ENCODE measurements at regions not wholly inside any gene's neighbourhood (a gene's known extent, or its start where the extent isn't known, plus 50 kb on each side); places are given as distances from the start of the nearest gene placed in this dataset.

DNA sequence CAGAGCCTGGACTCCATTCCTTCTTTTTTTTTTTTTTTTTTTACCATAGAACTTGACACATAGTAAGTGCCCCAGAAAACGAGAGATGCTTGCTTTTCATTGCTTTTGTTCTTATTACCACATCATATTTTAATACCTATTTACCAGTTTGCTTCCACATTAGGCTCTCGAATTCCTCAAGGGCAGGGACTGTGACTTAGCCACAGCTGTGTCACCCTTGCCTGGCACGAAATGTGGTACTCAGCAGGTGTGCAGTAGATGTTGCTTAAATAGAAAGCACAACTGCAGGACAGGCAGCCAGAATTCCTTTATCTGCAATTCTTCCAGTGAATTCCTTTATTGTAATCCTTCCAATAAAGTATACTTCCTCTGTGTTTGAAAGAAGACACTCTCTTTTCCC lies 393.0 kb downstream of the HAPSTR1 start:
- no peak for DNase-seq

- DNase-seq, result no peak
Measured at GRCh38 chr16:9484881-9485280, 393.4 kb downstream of the HAPSTR1 start.

DNA sequence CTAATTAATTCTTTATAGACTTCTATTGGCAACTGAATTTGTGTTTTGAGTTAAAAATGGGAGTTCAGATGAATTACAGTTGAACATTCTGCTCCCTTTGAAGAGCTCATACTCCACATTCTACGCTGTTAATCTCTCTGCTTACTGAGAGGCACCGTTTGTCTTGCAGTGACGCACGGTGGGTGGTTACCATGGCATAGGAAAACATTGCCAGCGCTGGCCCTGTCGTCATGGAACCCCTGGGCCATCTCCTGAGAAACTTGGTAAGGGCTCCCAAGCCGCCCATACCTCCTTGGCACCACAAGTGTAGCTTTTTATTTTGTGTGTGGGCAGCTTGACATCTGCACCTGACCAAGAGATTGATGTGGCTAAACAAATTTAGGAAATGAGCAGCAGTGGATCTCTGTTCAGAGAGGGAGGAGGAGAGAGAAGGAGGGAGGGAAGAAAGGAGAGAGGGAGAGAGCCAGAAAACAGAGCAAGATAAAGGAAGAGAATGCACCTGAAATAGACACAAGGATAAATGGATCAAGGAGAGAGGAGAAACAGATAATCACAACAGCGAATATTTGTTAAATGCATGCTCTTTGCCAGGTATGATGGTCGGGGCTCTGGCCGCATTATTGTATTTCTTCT lies 398.5 kb downstream of the HAPSTR1 start:
- no peak for DNase-seq

DNA sequence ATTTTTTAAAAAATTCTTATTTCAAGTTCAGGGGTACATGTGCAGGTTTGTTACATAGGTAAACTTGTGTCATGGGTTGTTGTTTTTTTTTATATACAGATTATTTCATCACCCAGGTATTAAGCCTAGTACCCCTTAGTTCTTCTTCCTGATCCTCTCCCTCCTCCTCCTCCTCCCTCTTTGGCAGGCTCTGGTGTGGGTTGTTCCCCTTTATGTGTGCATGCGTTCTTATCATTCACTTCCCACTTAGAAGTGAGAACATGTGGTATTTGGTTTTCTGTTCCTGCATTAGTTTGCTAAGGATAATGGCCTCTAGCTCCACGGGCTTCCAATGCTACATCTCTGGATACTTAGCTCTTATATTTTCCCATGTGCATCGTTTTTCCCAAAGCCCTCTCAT lies 404.4 kb downstream of the HAPSTR1 start:
- no peak for DNase-seq

DNA sequence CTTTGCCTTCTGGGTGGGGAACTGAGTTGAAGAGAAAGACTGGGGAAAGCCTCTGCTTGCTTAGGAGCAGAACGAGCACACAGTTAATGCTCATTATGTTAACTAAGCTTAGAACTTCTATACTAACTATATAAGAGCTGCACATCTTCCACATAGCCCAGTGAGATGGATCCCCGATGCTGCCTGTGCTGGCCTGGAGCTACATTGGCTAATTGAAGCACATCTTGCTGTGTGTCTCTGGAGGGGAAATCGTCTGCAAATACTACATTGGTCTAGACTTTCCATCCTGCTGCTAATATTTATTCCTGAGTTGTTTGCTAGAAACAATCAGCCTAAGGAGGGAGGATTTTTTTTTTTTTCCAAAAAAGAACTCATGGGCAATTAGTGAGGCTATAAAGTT lies 406.3 kb downstream of the HAPSTR1 start:
- DNase-seq, result no peak

GRCh38 chr16:9499941-9500593 lies 408.6 kb downstream of the HAPSTR1 start:
- no peak for DNase-seq

DNA sequence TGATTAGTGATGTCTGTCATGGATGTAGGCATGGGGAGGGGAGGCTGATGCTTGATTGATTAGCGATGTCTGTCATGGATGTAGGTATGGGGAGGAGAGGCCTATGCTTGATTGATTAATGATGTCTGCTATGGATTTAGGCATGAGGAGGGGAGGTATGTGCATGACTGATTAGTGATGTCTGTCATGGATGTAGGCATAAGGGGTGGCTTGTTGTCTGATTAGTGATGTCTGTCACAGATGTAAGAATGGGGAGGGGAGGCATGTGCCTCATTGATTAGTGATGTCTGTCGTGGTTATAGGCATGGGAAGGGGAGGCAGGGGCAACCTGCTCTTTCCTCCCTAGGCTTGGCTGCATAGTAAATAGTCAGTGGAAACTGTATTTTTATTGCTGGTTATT lies 409.4 kb downstream of the HAPSTR1 start:
- DNase-seq, result no peak

DNA sequence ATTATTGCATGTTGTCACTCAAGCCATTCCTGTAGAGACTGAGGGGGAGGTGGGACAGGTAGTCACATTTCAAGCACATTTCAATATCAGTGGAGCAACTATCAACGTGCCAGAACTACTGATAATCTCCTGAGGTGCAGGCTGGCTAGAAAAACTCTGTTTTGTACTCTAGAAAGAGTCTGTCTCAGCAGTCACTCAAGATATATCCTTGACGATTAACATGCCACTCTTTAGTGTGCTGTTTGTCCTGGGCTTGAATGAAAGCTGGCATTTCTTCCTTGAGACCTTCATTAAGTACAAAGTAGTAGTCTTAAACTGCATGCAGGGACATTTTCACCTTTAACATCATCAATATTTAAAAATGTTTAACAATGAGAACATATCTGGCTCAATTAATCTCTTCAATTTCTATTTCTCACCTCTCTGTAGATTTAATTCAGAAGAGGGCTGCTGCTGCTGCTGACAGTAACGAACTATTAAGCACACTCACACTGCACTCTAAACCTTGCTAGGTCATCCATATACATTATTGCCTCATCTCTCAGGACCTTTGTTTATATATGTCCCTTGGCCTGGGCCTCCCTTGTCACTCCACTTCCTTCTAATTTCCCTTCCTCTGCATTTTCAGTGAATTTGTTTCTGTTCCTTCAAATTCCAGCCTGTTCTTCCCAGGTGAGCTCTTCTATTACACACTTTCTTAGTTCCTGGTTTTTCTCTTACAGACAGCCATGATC lies 412.0 kb downstream of the HAPSTR1 start:
- DNase-seq, result no peak

DNA sequence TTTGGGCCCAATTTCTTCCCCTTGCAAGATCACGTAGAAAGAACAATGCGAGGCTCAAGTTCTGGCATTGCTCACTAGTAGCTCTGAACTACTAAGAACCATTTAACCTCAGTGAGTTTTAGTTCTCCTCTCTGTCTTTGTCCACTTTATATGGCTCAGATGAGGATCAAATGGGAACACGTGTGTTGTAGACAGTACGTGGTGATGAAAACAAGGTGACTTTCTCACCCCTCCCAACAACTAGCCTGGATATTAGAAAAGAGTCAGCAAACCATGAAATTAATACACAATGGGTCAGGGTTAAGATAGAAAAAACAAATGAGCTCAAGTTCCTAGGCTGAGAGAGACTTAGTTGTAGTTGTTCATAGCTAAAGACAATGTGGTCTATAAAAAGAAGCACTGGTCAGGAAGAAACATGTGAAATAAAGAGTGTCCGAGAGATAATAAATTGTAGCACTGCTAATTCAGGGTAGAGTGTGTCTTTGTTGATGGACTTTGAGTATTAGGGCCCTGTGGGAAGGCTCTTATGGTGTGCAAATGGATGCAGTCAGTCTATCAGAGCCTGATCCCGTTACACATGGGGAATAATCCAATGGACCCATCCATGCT lies 417.0 kb downstream of the HAPSTR1 start:
- no peak for DNase-seq

DNA sequence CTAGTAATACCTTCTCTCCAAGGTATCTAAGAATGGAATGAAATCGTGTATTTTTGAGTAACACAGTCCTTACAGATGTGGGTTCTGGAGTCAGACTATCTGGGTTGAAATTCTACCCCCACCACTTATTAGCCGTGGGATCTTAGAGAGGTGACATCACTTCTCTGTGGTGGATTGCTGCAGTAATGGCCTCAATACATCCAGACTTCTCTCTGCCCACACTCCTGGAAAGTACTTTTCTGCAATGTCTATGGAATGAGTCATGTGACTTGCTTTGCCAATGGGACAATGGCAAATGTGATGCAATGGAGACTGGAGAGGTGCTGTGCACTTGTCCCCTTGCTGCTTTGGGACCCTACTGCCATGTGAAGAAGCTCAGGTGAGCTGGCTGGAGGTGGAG lies 418.2 kb downstream of the HAPSTR1 start:
- no peak for DNase-seq

DNA sequence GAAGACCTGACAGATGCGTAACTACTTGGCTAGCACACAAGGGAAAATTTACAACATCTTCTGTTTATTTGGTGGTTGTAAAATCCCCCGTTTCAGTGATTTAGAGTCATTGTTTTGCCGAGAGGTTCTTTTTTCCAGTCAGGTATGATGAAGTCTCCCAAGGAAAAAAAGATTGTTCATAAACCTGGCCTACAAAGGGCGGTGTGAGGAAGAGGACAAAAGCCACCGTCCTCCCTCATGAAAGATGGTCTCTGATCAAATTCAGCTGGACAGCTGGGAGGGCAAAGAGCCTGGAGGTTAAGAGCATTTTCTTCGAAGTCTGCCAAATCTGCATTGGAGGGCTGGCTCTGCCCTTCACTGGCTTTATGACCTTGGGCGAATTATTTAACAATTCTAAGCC lies 419.9 kb downstream of the HAPSTR1 start:
- DNase-seq, result no peak

- DNase-seq, result no peak
Measured at GRCh38 chr16:9516444-9516843, 425.0 kb downstream of the HAPSTR1 start.

DNA sequence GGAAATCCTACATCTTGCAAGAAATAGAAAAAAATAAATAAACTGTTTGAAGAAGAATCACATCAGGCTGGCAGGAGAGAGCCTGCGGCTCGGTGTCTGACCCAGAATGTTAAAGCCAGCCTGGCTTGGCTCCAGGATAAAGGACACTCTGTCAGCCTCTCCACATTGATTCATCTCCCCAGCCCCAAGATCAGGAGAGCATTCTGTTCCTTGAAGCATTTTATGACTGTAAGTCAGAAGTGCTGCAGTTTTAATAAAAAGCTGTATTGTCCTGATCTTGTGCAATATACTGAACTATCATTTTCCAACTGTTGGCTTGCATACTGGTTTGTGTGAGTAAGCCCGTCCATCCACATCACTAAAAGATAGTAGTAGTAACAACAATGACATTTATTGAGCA lies 426.6 kb downstream of the HAPSTR1 start:
- no peak for DNase-seq

- no peak for DNase-seq
Measured at GRCh38 chr16:9518581-9518980, 427.1 kb downstream of the HAPSTR1 start.

GRCh38 chr16:9521749-9522370 lies 430.4 kb downstream of the HAPSTR1 start:
- no peak for DNase-seq

DNA sequence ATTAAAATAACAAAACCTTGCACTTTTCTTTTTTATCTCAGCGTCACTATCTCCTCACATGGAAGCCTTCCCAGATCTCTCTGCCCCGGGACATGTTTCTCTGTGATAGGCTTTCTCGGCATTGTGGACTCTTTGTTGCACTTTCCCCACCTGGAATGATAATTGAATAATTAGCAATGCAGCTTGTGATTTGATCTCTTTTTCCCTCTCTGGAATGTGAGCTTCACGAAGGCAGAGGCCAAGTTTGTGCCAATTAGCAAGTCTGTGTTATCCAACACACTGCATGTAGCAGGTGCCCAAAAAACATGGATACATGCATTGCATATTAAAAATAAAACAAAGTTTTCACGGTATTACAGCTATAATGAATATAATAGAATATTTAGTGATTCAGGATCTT lies 431.2 kb downstream of the HAPSTR1 start:
- no peak for DNase-seq

DNA sequence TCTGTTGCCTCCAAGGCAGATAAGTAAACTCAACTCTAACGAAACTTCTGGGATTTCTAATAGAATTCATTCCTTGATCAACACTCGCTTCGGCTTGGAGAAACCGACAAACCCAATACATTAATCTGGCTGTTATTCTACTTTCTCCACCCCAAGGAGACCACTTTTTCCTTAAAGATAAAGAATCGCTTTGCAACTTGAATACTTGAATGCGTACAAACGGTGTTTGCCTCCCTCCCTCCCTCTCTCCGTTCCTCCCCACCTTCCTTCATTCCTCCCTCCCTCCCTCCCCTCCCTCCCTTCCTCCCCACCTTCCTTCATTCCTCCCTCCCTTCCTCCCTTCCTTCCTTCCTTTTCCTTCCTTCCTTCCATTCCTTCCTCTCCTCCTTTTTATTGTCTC lies 432.6 kb downstream of the HAPSTR1 start:
- no peak for DNase-seq

DNA sequence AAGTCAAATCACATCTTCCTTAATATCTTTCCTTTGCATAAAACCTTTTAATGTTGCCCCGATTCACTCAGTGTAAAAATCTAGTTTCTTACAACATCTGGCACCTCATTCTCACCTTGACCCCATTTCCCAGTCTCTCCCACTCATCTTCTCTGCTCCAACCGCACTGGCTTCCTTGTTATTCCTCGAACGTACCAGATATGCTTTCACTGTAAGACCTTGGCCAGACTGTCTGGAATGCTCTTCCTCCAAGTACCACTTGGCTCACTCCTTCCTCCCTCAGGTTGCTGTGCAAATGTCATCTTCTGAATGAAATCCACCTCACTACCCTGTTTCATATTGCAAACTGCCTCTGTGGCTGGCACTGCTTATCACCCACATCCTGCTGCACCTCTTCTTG lies 433.6 kb downstream of the HAPSTR1 start:
- no peak for DNase-seq

DNA sequence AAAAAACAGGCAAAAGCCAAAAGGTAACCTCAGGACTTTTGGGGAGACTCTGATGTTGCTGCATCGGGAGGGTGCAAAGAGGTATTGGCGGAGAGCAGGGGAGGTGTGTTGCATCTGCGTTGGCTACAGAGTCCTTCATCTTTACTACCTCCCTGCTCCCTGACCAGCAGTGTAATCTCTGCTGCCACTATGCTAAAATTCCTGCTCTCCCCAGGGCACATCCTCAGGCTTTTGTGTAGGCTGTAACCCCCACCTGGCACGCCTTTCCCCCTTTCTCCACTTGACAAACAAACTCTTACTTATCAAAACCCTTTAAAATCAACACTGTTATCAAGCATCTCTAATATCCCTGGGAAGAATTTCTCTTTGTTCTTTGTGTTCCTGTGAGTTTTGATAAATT lies 435.3 kb downstream of the HAPSTR1 start:
- DNase-seq, result no peak

DNA sequence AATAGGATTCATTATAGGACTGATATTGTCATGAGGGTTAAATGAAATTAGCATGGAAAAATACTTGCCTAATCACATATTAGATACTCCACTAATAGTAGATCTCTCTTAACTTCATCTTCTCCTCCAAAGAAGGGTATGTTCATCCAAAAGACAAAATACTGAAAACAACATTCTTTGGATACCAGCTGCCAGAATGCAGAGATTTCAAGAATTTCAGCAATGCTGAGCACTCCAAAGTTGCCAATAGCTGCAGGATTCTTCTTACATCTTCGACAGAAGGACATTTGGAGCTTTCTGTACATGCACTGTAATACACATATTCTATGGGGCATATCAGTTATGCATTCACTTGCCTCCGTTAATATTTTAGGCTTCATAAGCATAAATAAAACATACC lies 436.5 kb downstream of the HAPSTR1 start:
- DNase-seq, result no peak

GRCh38 chr16:9528511-9529079 lies 437.2 kb downstream of the HAPSTR1 start:
- no peak for DNase-seq

DNA sequence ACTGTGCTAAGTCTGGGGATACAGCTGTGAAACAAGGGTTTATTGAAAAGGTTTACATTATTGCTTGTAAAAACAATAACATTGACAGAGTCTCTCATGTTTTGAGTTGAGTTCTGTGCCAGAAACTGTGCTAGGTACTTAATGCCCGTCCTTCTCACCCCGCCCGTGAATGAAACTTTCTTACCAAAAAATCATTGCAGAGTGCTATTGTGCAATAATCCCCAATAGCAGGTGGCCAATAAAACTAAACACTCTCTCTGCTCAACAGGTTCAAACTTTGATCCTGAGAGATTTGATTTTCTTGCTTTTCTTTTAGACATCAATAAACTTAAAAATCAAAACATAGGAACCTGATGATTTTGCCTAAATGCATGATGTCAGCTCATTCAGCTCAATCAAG lies 441.6 kb downstream of the HAPSTR1 start:
- no peak for DNase-seq

DNA sequence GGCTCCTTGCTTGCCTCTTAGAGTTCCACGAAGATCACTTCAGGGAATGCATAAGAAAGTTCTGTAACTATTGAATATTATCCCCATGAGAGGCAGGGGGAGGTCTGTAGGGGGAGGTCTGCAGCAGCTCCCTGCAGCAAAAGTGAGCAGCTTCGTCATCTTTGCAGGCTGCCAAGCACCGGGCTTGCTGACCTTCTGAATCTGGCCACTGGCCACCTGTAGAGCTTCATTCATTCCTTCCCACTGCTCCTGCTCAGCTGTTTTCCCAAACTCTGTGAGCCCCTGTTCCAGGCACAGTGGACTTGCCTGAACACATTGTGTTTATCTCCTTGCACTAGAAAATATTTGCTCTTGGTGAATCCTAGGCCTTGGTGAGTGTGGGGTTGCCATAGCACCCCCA lies 443.3 kb downstream of the HAPSTR1 start:
- no peak for DNase-seq

All from stimulated activated CD4-positive, alpha-beta T cell treated with anti-CD3 and anti-CD28 coated beads, Interleukin-4, amount 100 ng/mL, for 1 hour (primary cell).